ENCODE measurements at regions not wholly inside any gene's neighbourhood (a gene's known extent, or its start where the extent isn't known, plus 50 kb on each side); places are given as distances from the start of the nearest gene placed in this dataset.
A peak's percentile ranks its signal among the peaks of the same experiment; 100 is the strongest.
"Not testable (repeated sequence)": the region's sequence is repeated elsewhere in the genome, so short reads cannot be mapped to it uniquely, and the experiment has no call there.

DNA sequence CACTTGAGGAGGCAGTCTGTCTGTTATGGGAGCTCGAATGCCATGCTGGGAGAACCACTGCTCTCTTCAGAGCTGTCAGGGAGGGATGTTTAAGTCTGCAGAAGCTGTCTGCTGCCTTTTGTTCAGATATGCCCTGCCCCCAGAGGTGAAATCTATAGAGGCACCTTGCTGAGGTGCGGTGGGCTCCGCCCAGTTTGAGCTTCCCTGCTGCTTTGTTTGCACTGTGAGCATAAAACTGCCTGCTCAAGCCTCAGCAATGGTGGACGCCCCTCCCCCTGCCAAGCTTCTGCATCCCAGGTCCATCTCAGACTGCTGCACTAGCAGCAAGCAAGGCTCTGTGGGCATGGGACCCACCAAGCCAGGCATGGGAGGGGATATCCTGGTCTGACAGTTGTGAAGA is 247.5 kb downstream of the LMX1A start:
- Histone ChIP-seq H3K79me2 (ENCODE audit: insufficient read depth, low read length) (no peaks in the 10 kb centered on the region), H3K9me2 (ENCODE audit: insufficient read depth) (no peaks in the 10 kb centered on the region), H3K4me1 (ENCODE audit: control insufficient read depth in 1 of 2, insufficient read depth in 2 of 2, low read length in 2 of 2) (no peaks in the 10 kb centered on the region), H3K27me3 (ENCODE audit: insufficient read depth, low read length) (peaks cover 12% of the 10 kb centered on the region), H3K4me3 (replicated peaks in 1 of 2; ENCODE audit: low read depth in 1 of 2, low read length in 2 of 2) (no peak overlapping the region), H3K9ac (ENCODE audit: low read length) (no peak overlapping the region), H3K27ac (ENCODE audit: low read depth, low read length) (no peak overlapping the region), H3K9me3 (ENCODE audit: control insufficient read depth in 1 of 2, insufficient read depth in 1 of 2, low read depth in 1 of 2, low read length in 2 of 2) (no peaks in the 10 kb centered on the region), H3K4me2 (ENCODE audit: low read length) (peak overlapping the region; percentile 9; the same call in 1 of the 2 replicates), H4K20me1 (ENCODE audit: insufficient read depth) (no peaks in the 10 kb centered on the region), H2AFZ (ENCODE audit: low read depth, low read length, poor library complexity, severe bottlenecking) (no peak overlapping the region), H3K36me3 (ENCODE audit: control insufficient read depth in 1 of 2, insufficient read depth in 2 of 2, low read length in 2 of 2) (no peaks in the 10 kb centered on the region)
- CTCF ChIA-PET, result interaction anchor here (1.0 kb wide), 1 partner anchor 20 kb away, joined by 3 read pairs; no protein-coding TSS in a partner anchor
- intact Hi-C loops (cut with micrococcal nuclease), result no loop called here
- TF ChIP-seq ELF1 (IDR thresholded peaks at IDR 0.05; ENCODE audit: borderline replicate concordance, low read depth) (no peak), EZH2 (IDR thresholded peaks at IDR 0.05) (no peak), JUND (IDR thresholded peaks at IDR 0.05) (no peak)
- TF ChIP-seq, protein P1, sequence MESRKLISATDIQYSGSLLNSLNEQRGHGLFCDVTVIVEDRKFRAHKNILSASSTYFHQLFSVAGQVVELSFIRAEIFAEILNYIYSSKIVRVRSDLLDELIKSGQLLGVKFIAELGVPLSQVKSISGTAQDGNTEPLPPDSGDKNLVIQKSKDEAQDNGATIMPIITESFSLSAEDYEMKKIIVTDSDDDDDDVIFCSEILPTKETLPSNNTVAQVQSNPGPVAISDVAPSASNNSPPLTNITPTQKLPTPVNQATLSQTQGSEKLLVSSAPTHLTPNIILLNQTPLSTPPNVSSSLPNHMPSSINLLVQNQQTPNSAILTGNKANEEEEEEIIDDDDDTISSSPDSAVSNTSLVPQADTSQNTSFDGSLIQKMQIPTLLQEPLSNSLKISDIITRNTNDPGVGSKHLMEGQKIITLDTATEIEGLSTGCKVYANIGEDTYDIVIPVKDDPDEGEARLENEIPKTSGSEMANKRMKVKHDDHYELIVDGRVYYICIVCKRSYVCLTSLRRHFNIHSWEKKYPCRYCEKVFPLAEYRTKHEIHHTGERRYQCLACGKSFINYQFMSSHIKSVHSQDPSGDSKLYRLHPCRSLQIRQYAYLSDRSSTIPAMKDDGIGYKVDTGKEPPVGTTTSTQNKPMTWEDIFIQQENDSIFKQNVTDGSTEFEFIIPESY (IDR thresholded peaks at IDR 0.05; ENCODE audit: extremely low read depth, insufficient replicate concordance, low read length), result no peak
- ATAC-seq, result no peak
- RAD21 ChIA-PET (ENCODE audit: low non-redundant PET in 1 of 2, low total read pairs in 2 of 2, uncharacterized antibody in 2 of 2, unreplicated experiment in 2 of 2), result no interaction called here
- no TSS peak for BruUV-seq (replicated peaks)
- no peak for DNase-seq (ENCODE audit: low read depth, low spot score)
- POLR2A ChIA-PET, result no interaction called here

DNA sequence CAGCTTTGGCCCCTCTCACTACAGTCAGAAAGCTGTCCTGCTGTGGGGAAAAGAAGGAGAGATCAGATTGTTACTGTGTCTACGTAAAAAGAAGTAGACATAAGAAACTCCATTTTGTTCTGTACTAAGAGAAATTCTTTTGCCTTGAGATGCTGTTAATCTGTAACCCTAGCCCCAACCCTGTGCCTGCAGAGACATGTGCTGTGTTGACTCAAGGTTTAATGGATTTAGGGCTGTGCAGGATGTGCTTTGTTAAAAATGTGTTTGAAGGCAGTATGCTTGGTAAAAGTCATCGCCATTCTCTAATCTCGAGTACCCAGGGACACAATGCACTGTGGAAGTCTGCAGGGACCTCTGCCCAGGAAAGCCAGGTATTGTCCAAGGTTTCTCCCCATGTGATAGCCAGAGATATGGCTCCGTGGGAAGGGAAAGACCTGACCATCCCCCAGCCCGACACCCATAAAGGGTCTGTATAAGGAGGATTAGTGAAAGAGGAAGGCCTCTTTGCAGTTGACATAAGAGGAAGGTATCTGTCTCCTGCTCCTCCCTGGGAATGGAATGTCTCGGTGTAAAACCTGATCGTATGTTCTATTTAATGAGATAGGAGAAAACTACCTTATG is 263.9 kb downstream of the LMX1A start:
- H2AFZ ChIP-seq (ENCODE audit: low read depth, low read length, poor library complexity, severe bottlenecking); H3K27me3 ChIP-seq (ENCODE audit: insufficient read depth, low read length); ATAC-seq; CTCF ChIA-PET; H3K9me3 ChIP-seq (ENCODE audit: control insufficient read depth in 1 of 2, insufficient read depth in 1 of 2, low read depth in 1 of 2, low read length in 2 of 2); H4K20me1 ChIP-seq (ENCODE audit: insufficient read depth); RAD21 ChIA-PET (ENCODE audit: low non-redundant PET in 1 of 2, low total read pairs in 2 of 2, uncharacterized antibody in 2 of 2, unreplicated experiment in 2 of 2); DNase-seq (ENCODE audit: low read depth, low spot score); H3K27ac ChIP-seq (ENCODE audit: low read depth, low read length); POLR2A ChIA-PET; H3K9me2 ChIP-seq (ENCODE audit: insufficient read depth); H3K4me3 ChIP-seq (replicated peaks in 1 of 2; ENCODE audit: low read depth in 1 of 2, low read length in 2 of 2); intact Hi-C loops (cut with micrococcal nuclease); H3K9ac ChIP-seq (ENCODE audit: low read length); H3K4me2 ChIP-seq (ENCODE audit: low read length); H3K79me2 ChIP-seq (ENCODE audit: insufficient read depth, low read length); H3K36me3 ChIP-seq (ENCODE audit: control insufficient read depth in 1 of 2, insufficient read depth in 2 of 2, low read length in 2 of 2); H3K4me1 ChIP-seq (ENCODE audit: control insufficient read depth in 1 of 2, insufficient read depth in 2 of 2, low read length in 2 of 2); BruUV-seq (replicated peaks): not testable (repeated sequence)

All from HCT116 (cell line).